Activated naive CD4-positive, alpha-beta T cell treated with anti-CD3 and anti-CD28 coated beads, Interleukin-2, amount 50 U/mL, for 24 hours (primary cell): ENCODE measurements at regions not wholly inside any gene's neighbourhood (a gene's known extent, or its start where the extent isn't known, plus 50 kb on each side); places are given as distances from the start of the nearest gene placed in this dataset.
"Not testable (repeated sequence)": the region's sequence is repeated elsewhere in the genome, so short reads cannot be mapped to it uniquely, and the experiment has no call there.

Experiments
- H3K27ac Mint-ChIP-seq: one replicate; pipeline ENCODE4 v1.8.0; 2021; ENCODE audit warnings: mild to moderate bottlenecking, mixed read lengths
- H3K27me3 Mint-ChIP-seq: one replicate; pipeline ENCODE4 v1.8.0; 2021; ENCODE audit warnings: mixed read lengths
- H3K36me3 Mint-ChIP-seq: one replicate; pipeline ENCODE4 v1.8.0; 2021; ENCODE audit warnings: mixed read lengths
- H3K4me1 Mint-ChIP-seq: one replicate; pipeline ENCODE4 v1.8.0; 2021; ENCODE audit warnings: mixed read lengths
- H3K4me3 Mint-ChIP-seq: one replicate; pipeline ENCODE4 v1.8.0; 2021; ENCODE audit warnings: mild to moderate bottlenecking, mixed read lengths
- H3K9me3 Mint-ChIP-seq: one replicate; pipeline ENCODE4 v1.8.0; 2021; ENCODE audit warnings: mixed read lengths

GRCh38 chr2:44073667-44074066 is 77.9 kb upstream of the LRPPRC start:
- not testable (repeated sequence) for H3K27ac Mint-ChIP-seq, H3K9me3 Mint-ChIP-seq, H3K27me3 Mint-ChIP-seq, H3K36me3 Mint-ChIP-seq, H3K4me3 Mint-ChIP-seq, H3K4me1 Mint-ChIP-seq

GRCh38 chr2:44074795-44075194 is 79.0 kb upstream of the LRPPRC start:
- H3K4me3 Mint-ChIP-seq, H3K36me3 Mint-ChIP-seq, H3K27me3 Mint-ChIP-seq, H3K4me1 Mint-ChIP-seq, H3K9me3 Mint-ChIP-seq, H3K27ac Mint-ChIP-seq: not testable (repeated sequence)

GRCh38 chr2:44075541-44075940 is 79.8 kb upstream of the LRPPRC start:
- H3K27me3 Mint-ChIP-seq: no peaks in the 10 kb centered on the region
- H3K4me1 Mint-ChIP-seq: no peaks in the 10 kb centered on the region
- H3K9me3 Mint-ChIP-seq: no peaks in the 10 kb centered on the region
- no peaks in the 10 kb centered on the region for H3K36me3 Mint-ChIP-seq
- no peak overlapping the region for H3K4me3 Mint-ChIP-seq
- no peak overlapping the region for H3K27ac Mint-ChIP-seq

- no peak overlapping the region for H3K27ac Mint-ChIP-seq
These were observed 82.2 kb upstream of the LRPPRC start for GRCh38 chr2:44077942-44078511.

GRCh38 chr2:44079686-44080085 is 83.9 kb upstream of the LRPPRC start:
- Mint-ChIP-seq H3K27ac (no peak overlapping the region), H3K9me3 (no peaks in the 10 kb centered on the region), H3K4me3 (no peak overlapping the region), H3K36me3 (no peaks in the 10 kb centered on the region), H3K4me1 (peaks cover 9% of the 10 kb centered on the region), H3K27me3 (no peaks in the 10 kb centered on the region)

More at GRCh38 chr2:44077942-44078511, 82.2 kb upstream of the LRPPRC start:
- no peaks in the 10 kb centered on the region for H3K36me3 Mint-ChIP-seq
- no peaks in the 10 kb centered on the region for H3K27me3 Mint-ChIP-seq
- H3K9me3 Mint-ChIP-seq: no peaks in the 10 kb centered on the region
- H3K4me3 Mint-ChIP-seq: no peak overlapping the region
- peaks cover 9% of the 10 kb centered on the region for H3K4me1 Mint-ChIP-seq

GRCh38 chr2:44083054-44083453 is 85.6 kb upstream of the PPM1B start:
- Mint-ChIP-seq H3K36me3 (no peaks in the 10 kb centered on the region), H3K4me3 (no peak overlapping the region), H3K27me3 (no peaks in the 10 kb centered on the region), H3K4me1 (peaks cover 16% of the 10 kb centered on the region), H3K27ac (no peak overlapping the region), H3K9me3 (no peaks in the 10 kb centered on the region)

- H3K36me3 Mint-ChIP-seq: no peaks in the 10 kb centered on the region
- no peaks in the 10 kb centered on the region for H3K9me3 Mint-ChIP-seq
- peaks cover 16% of the 10 kb centered on the region for H3K4me1 Mint-ChIP-seq
- H3K27ac Mint-ChIP-seq: no peak overlapping the region
- no peak overlapping the region for H3K4me3 Mint-ChIP-seq
- H3K27me3 Mint-ChIP-seq: no peaks in the 10 kb centered on the region
These were observed 83.8 kb upstream of the PPM1B start for GRCh38 chr2:44084850-44085249.

GRCh38 chr2:44086629-44087028 is 82.0 kb upstream of the PPM1B start:
- Mint-ChIP-seq H3K9me3 (no peaks in the 10 kb centered on the region), H3K36me3 (no peaks in the 10 kb centered on the region), H3K4me1 (peaks cover 17% of the 10 kb centered on the region), H3K27ac (no peak overlapping the region), H3K27me3 (no peaks in the 10 kb centered on the region), H3K4me3 (no peak overlapping the region)

- no peaks in the 10 kb centered on the region for H3K27me3 Mint-ChIP-seq
- H3K36me3 Mint-ChIP-seq: no peaks in the 10 kb centered on the region
- peaks cover 12% of the 10 kb centered on the region for H3K4me1 Mint-ChIP-seq
- no peaks in the 10 kb centered on the region for H3K9me3 Mint-ChIP-seq
- peak overlapping the region; percentile 90 for H3K27ac Mint-ChIP-seq
- H3K4me3 Mint-ChIP-seq: peak overlapping the region; percentile 93
These were observed 81.5 kb upstream of the PPM1B start for GRCh38 chr2:44087036-44087713.

- Mint-ChIP-seq H3K9me3 (no peaks in the 10 kb centered on the region), H3K36me3 (no peaks in the 10 kb centered on the region), H3K4me1 (peaks cover 12% of the 10 kb centered on the region), H3K4me3 (peak overlapping the region; percentile 93), H3K27me3 (no peaks in the 10 kb centered on the region), H3K27ac (no peak overlapping the region)
These were observed 81.0 kb upstream of the PPM1B start for GRCh38 chr2:44087714-44088092.

- not testable (repeated sequence) for H3K27me3 Mint-ChIP-seq, H3K4me1 Mint-ChIP-seq, H3K9me3 Mint-ChIP-seq, H3K36me3 Mint-ChIP-seq, H3K4me3 Mint-ChIP-seq
- peak overlapping the region; percentile 1 for H3K27ac Mint-ChIP-seq
These were observed 76.2 kb upstream of the PPM1B start for GRCh38 chr2:44092519-44092918.

GRCh38 chr2:44093970-44094369 is 74.7 kb upstream of the PPM1B start:
- Mint-ChIP-seq H3K9me3 (no peaks in the 10 kb centered on the region), H3K4me3 (no peak overlapping the region)

GRCh38 chr2:44097322-44097907 is 71.3 kb upstream of the PPM1B start:
- Mint-ChIP-seq H3K4me1 (peaks cover 3% of the 10 kb centered on the region), H3K27ac (no peak overlapping the region), H3K27me3 (no peaks in the 10 kb centered on the region), H3K36me3 (peaks cover 3% of the 10 kb centered on the region), H3K4me3 (no peak overlapping the region), H3K9me3 (no peaks in the 10 kb centered on the region)

More at GRCh38 chr2:44093970-44094369, 74.7 kb upstream of the PPM1B start:
- Mint-ChIP-seq H3K4me1 (peaks cover 5% of the 10 kb centered on the region), H3K36me3 (peaks cover 3% of the 10 kb centered on the region), H3K27me3 (no peaks in the 10 kb centered on the region), H3K27ac (no peak overlapping the region)

GRCh38 chr2:44098050-44098449 is 70.6 kb upstream of the PPM1B start:
- H3K9me3 Mint-ChIP-seq: no peaks in the 10 kb centered on the region
- peaks cover 2% of the 10 kb centered on the region for H3K36me3 Mint-ChIP-seq
- peaks cover 3% of the 10 kb centered on the region for H3K4me1 Mint-ChIP-seq
- no peak overlapping the region for H3K4me3 Mint-ChIP-seq
- H3K27me3 Mint-ChIP-seq: no peaks in the 10 kb centered on the region
- H3K27ac Mint-ChIP-seq: no peak overlapping the region

GRCh38 chr2:44098891-44099290 is 69.8 kb upstream of the PPM1B start:
- no peak overlapping the region for H3K4me3 Mint-ChIP-seq
- H3K27me3 Mint-ChIP-seq: no peaks in the 10 kb centered on the region
- no peaks in the 10 kb centered on the region for H3K9me3 Mint-ChIP-seq

GRCh38 chr2:44100351-44100750 is 68.3 kb upstream of the PPM1B start:
- H3K9me3 Mint-ChIP-seq: no peaks in the 10 kb centered on the region
- H3K4me3 Mint-ChIP-seq: no peak overlapping the region

More at GRCh38 chr2:44098891-44099290, 69.8 kb upstream of the PPM1B start:
- H3K36me3 Mint-ChIP-seq: no peaks in the 10 kb centered on the region
- peaks cover 3% of the 10 kb centered on the region for H3K4me1 Mint-ChIP-seq
- H3K27ac Mint-ChIP-seq: no peak overlapping the region

More at GRCh38 chr2:44100351-44100750, 68.3 kb upstream of the PPM1B start:
- peaks cover 3% of the 10 kb centered on the region for H3K4me1 Mint-ChIP-seq
- no peak overlapping the region for H3K27ac Mint-ChIP-seq
- no peaks in the 10 kb centered on the region for H3K27me3 Mint-ChIP-seq
- H3K36me3 Mint-ChIP-seq: no peaks in the 10 kb centered on the region
